ENCODE measurements at regions not wholly inside any gene's neighbourhood (a gene's known extent, or its start where the extent isn't known, plus 50 kb on each side); places are given as distances from the start of the nearest gene placed in this dataset.

GRCh38 chr2:120859128-120859527 is 123.5 kb downstream of the GLI2 start:
- DNase-seq: no peak
- TF ChIP-seq CTCF (IDR thresholded peaks at IDR 0.05; ENCODE audit: partially characterized antibody, unreplicated experiment): no peak
- Mint-ChIP-seq H3K4me1 (ENCODE audit: low read depth, unreplicated experiment) (peaks cover 29% of the 10 kb centered on the region), H3K9me3 (ENCODE audit: unreplicated experiment) (peaks cover 2% of the 10 kb centered on the region), H3K36me3 (ENCODE audit: unreplicated experiment) (no peaks in the 10 kb centered on the region), H3K27ac (ENCODE audit: unreplicated experiment) (no peak overlapping the region), H3K27me3 (ENCODE audit: unreplicated experiment) (peaks cover 4% of the 10 kb centered on the region), H3K4me3 (ENCODE audit: unreplicated experiment) (no peak overlapping the region)

- peaks cover 2% of the 10 kb centered on the region for H3K9me3 Mint-ChIP-seq (ENCODE audit: unreplicated experiment)
- no peak overlapping the region for H3K4me3 Mint-ChIP-seq (ENCODE audit: unreplicated experiment)
- no peak overlapping the region for H3K27ac Mint-ChIP-seq (ENCODE audit: unreplicated experiment)
- peaks cover 23% of the 10 kb centered on the region for H3K4me1 Mint-ChIP-seq (ENCODE audit: low read depth, unreplicated experiment)
- no peaks in the 10 kb centered on the region for H3K36me3 Mint-ChIP-seq (ENCODE audit: unreplicated experiment)
- peaks cover 2% of the 10 kb centered on the region for H3K27me3 Mint-ChIP-seq (ENCODE audit: unreplicated experiment)
- no peak for DNase-seq
- TF ChIP-seq CTCF (IDR thresholded peaks at IDR 0.05; ENCODE audit: partially characterized antibody, unreplicated experiment): no peak
These were observed 124.3 kb downstream of the GLI2 start for GRCh38 chr2:120859814-120860578.

- Mint-ChIP-seq H3K36me3 (ENCODE audit: unreplicated experiment) (no peaks in the 10 kb centered on the region), H3K9me3 (ENCODE audit: unreplicated experiment) (peaks cover 2% of the 10 kb centered on the region), H3K27ac (ENCODE audit: unreplicated experiment) (no peak overlapping the region), H3K27me3 (ENCODE audit: unreplicated experiment) (peaks cover 2% of the 10 kb centered on the region), H3K4me3 (ENCODE audit: unreplicated experiment) (no peak overlapping the region), H3K4me1 (ENCODE audit: low read depth, unreplicated experiment) (peaks cover 23% of the 10 kb centered on the region)
- DNase-seq: peak; percentile 0
- no peak for TF ChIP-seq CTCF (IDR thresholded peaks at IDR 0.05; ENCODE audit: partially characterized antibody, unreplicated experiment)
These were observed 124.9 kb downstream of the GLI2 start for GRCh38 chr2:120860579-120860922.

- Mint-ChIP-seq H3K27ac (ENCODE audit: unreplicated experiment) (no peak overlapping the region), H3K36me3 (ENCODE audit: unreplicated experiment) (no peaks in the 10 kb centered on the region), H3K27me3 (ENCODE audit: unreplicated experiment) (peaks cover 2% of the 10 kb centered on the region), H3K4me3 (ENCODE audit: unreplicated experiment) (no peak overlapping the region), H3K4me1 (ENCODE audit: low read depth, unreplicated experiment) (peaks cover 22% of the 10 kb centered on the region), H3K9me3 (ENCODE audit: unreplicated experiment) (peaks cover 2% of the 10 kb centered on the region)
- no peak for TF ChIP-seq CTCF (IDR thresholded peaks at IDR 0.05; ENCODE audit: partially characterized antibody, unreplicated experiment)
- no peak for DNase-seq
These were observed 125.5 kb downstream of the GLI2 start for GRCh38 chr2:120861191-120861575.

- peak; percentile 13 for DNase-seq
- Mint-ChIP-seq H3K27me3 (ENCODE audit: unreplicated experiment) (peaks cover 2% of the 10 kb centered on the region), H3K27ac (ENCODE audit: unreplicated experiment) (peak overlapping the region; percentile 64), H3K4me1 (ENCODE audit: low read depth, unreplicated experiment) (peaks cover 24% of the 10 kb centered on the region), H3K4me3 (ENCODE audit: unreplicated experiment) (no peak overlapping the region), H3K36me3 (ENCODE audit: unreplicated experiment) (no peaks in the 10 kb centered on the region), H3K9me3 (ENCODE audit: unreplicated experiment) (peaks cover 2% of the 10 kb centered on the region)
- no peak for TF ChIP-seq CTCF (IDR thresholded peaks at IDR 0.05; ENCODE audit: partially characterized antibody, unreplicated experiment)
These were observed 126.0 kb downstream of the GLI2 start for GRCh38 chr2:120861576-120862191.
